ENCODE measurements at regions not wholly inside any gene's neighbourhood (a gene's known extent, or its start where the extent isn't known, plus 50 kb on each side); places are given as distances from the start of the nearest gene placed in this dataset.

DNA sequence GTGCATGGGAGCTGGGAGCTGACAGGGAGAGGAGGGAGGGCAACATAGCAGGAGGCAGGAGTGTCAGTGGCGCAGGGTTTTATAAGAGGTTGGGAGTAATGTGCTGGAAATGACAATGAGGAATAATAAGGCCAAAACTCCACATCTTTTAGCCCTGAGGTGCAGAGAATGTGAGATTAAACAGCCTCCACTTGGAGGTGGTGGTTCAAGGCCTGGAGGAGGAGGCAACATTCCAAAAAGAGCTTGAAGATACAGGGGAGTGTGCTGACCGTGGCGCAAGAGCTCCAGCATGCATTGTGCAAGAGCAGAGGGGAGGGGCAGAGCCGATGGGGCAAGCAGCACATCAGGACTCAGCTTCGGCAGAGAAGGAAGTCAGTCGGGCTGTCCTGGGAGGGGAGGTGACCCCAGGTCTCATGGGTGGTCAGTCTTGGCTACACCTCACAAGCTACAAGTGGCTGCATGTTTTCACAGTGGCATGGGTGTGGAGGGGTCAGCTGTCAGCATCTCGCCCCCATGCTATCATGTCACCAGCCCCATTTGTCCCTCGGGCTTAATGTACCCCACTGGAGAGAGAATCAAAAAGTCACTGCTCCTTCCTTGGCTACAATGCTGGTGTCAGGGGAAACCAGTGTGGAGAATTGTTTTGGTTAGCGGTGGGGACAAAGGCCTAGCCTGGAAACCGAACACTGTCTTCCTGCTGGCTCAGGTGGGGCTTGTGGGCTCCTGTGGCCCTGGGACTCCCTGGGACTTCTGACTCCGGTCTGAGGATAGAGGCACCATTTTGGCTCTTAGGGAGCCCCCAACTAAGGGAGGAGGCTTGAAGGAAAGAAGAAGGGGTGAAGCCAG, 208.0 kb downstream of the ZFP36L2 start:
- Histone ChIP-seq H3K9me3 (replicated peaks; ENCODE audit: control insufficient read depth, insufficient read depth, low read length) (no peaks in the 10 kb centered on the region), H2AFZ (ENCODE audit: low read depth, low read length) (no peak overlapping the region), H3K27me3 (ENCODE audit: control insufficient read depth in 2 of 2, insufficient read depth in 2 of 2, low read length in 2 of 2) (peaks cover 3 to 6% of the 10 kb centered on the region in 2 experiments), H3K4me1 (ENCODE audit: control insufficient read depth, extremely low read depth, insufficient read depth, low read length) (no peaks in the 10 kb centered on the region), H3K9ac (replicated peaks; ENCODE audit: extremely low read depth, insufficient read depth, low read length) (no peak overlapping the region), H3K4me2 (ENCODE audit: insufficient read depth, low read length) (no peak overlapping the region), H3K9me1 (replicated peaks; ENCODE audit: control insufficient read depth, extremely low read depth, insufficient read depth, low read length) (no peaks in the 10 kb centered on the region), H3K36me3 (ENCODE audit: control insufficient read depth in 2 of 2, extremely low read depth in 1 of 2, insufficient read depth in 2 of 2, low read length in 2 of 2) (no peaks in the 10 kb centered on the region), H4K20me1 (replicated peaks; ENCODE audit: control insufficient read depth, extremely low read depth, insufficient read depth, low read length) (no peaks in the 10 kb centered on the region), H3K27ac (ENCODE audit: insufficient read depth, low read depth, low read length) (no peak overlapping the region), H3K4me3 (replicated peaks in 1 of 3; ENCODE audit: insufficient read depth in 1 of 3, low read depth in 1 of 3, low read length in 3 of 3) (no peak overlapping the region), H3K79me2 (ENCODE audit: control insufficient read depth, insufficient read depth, low read length) (no peaks in the 10 kb centered on the region)
- BruUV-seq (replicated peaks) = no TSS peak
- ChIA-PET CTCF (interaction anchor here (1.4 kb wide), 1 partner anchor 122 kb away, joined by 4 read pairs; no protein-coding TSS in a partner anchor), POLR2A (no interaction called here)
- dilution Hi-C loops (cut with MboI; ENCODE audit: extremely low pct_ligation_motif_present, low sequenced_read_pairs) (no loop called here), intact Hi-C loops (cut with micrococcal nuclease) (no loop called here)
- no peak for FAIRE-seq
- no peak for DNase-seq (ENCODE audit: low read depth, low spot score)
- no peak for TF ChIP-seq FOS (IDR thresholded peaks at IDR 0.05; ENCODE audit: borderline replicate concordance, insufficient read depth, low read length)
- TF ChIP-seq, protein P1, sequence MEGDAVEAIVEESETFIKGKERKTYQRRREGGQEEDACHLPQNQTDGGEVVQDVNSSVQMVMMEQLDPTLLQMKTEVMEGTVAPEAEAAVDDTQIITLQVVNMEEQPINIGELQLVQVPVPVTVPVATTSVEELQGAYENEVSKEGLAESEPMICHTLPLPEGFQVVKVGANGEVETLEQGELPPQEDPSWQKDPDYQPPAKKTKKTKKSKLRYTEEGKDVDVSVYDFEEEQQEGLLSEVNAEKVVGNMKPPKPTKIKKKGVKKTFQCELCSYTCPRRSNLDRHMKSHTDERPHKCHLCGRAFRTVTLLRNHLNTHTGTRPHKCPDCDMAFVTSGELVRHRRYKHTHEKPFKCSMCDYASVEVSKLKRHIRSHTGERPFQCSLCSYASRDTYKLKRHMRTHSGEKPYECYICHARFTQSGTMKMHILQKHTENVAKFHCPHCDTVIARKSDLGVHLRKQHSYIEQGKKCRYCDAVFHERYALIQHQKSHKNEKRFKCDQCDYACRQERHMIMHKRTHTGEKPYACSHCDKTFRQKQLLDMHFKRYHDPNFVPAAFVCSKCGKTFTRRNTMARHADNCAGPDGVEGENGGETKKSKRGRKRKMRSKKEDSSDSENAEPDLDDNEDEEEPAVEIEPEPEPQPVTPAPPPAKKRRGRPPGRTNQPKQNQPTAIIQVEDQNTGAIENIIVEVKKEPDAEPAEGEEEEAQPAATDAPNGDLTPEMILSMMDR (IDR thresholded peaks at IDR 0.05; ENCODE audit: extremely low read depth in 1 of 2, insufficient read depth in 1 of 2, low read depth in 1 of 2, low read length in 2 of 2) = no peak
- TF ChIP-seq EZH2 (IDR thresholded peaks at IDR 0.05; ENCODE audit: borderline replicate concordance, low read depth, low read length, severe bottlenecking) = no peak
- no peak for TF ChIP-seq POLR2AphosphoS5 (IDR thresholded peaks at IDR 0.05; ENCODE audit: insufficient read depth, low read depth, low read length)
- TF ChIP-seq JUN (IDR thresholded peaks at IDR 0.05; ENCODE audit: borderline replicate concordance, insufficient read depth, insufficient read length, low read depth) = no peak
- no peak for TF ChIP-seq POLR2A (IDR thresholded peaks at IDR 0.05; ENCODE audit: low read depth, low read length)
- no peak for TF ChIP-seq MYC (IDR thresholded peaks at IDR 0.05; ENCODE audit: low read depth, low read length)

Measured in endothelial cell of umbilical vein (primary cell).